IPS DF 6.9 (cell line): ENCODE measurements at regions not wholly inside any gene's neighbourhood (a gene's known extent, or its start where the extent isn't known, plus 50 kb on each side); places are given as distances from the start of the nearest gene placed in this dataset.

ENCODE experiments used
- DNase-seq: peaks from one replicate; pipeline ENCODE4 v3.0.0-alpha.2; 2013; ENCODE audit warnings: low read depth, low spot score
- H3K27ac ChIP-seq: one replicate; pipeline ENCODE4 v1.5.1; 2013; ENCODE audit warnings: low read length, control low read depth
- H3K27me3 ChIP-seq: 2 replicates; pipeline ENCODE4 v1.6.1; 2013; ENCODE audit warnings: mild to moderate bottlenecking, low read length; ENCODE audit not compliant: control insufficient read depth, insufficient read depth
- H3K36me3 ChIP-seq: 2 replicates; pipeline ENCODE4 v1.6.1; 2013; ENCODE audit warnings: low read length; ENCODE audit not compliant: control insufficient read depth, insufficient read depth
- H3K4me1 ChIP-seq: 2 replicates; pipeline ENCODE4 v1.6.1; 2013; ENCODE audit warnings: low read length; ENCODE audit not compliant: control insufficient read depth, insufficient read depth
- H3K4me3 ChIP-seq: 2 replicates; pipeline ENCODE4 v1.5.1; 2013; ENCODE audit warnings: mild to moderate bottlenecking, low read length
- H3K9me3 ChIP-seq: 2 replicates; pipeline ENCODE4 v1.6.1; 2013; ENCODE audit warnings: low read length, inconsistent platforms; ENCODE audit not compliant: control insufficient read depth, insufficient read depth
- WGBS: extraction: QIAGEN DNeasy Blood & Tissue Kit; methylation state at CpG from one replicate; pipeline ENCODE4 v1.1.7; 2013; ENCODE audit warnings: mixed read lengths, missing lambda C conversion rate; ENCODE audit not compliant: insufficient read length, insufficient coverage; 5-methylcytosine and 5-hydroxymethylcytosine counted together

GRCh38 chr7:119197172-119197876 lies 972.8 kb downstream of the ANKRD7 start:
- no peaks in the 10 kb centered on the region for H3K36me3 ChIP-seq
- no CpG with 5 or more reads among the region's 9 CpGs for WGBS
- no peaks in the 10 kb centered on the region for H3K27me3 ChIP-seq
- no peak for DNase-seq
- no peaks in the 10 kb centered on the region for H3K9me3 ChIP-seq
- H3K4me3 ChIP-seq, result no peak overlapping the region
- H3K27ac ChIP-seq, result no peak overlapping the region
- H3K4me1 ChIP-seq, result no peaks in the 10 kb centered on the region

- no peaks in the 10 kb centered on the region for H3K9me3 ChIP-seq
- WGBS, result no CpG with 5 or more reads among the region's 8 CpGs
- DNase-seq, result peak; percentile 35
- no peak overlapping the region for H3K27ac ChIP-seq
- H3K36me3 ChIP-seq, result no peaks in the 10 kb centered on the region
- H3K4me1 ChIP-seq, result no peaks in the 10 kb centered on the region
- H3K27me3 ChIP-seq, result no peaks in the 10 kb centered on the region
- H3K4me3 ChIP-seq, result no peak overlapping the region
Observed at GRCh38 chr7:119197877-119198527, 973.5 kb downstream of the ANKRD7 start.

- Histone ChIP-seq H3K4me1 (no peaks in the 10 kb centered on the region), H3K36me3 (no peaks in the 10 kb centered on the region), H3K27ac (no peak overlapping the region), H3K9me3 (no peaks in the 10 kb centered on the region), H3K4me3 (no peak overlapping the region), H3K27me3 (no peaks in the 10 kb centered on the region)
- WGBS, result no CpG with 5 or more reads among the region's 3 CpGs
- no peak for DNase-seq
Observed at GRCh38 chr7:119219663-119220062, 995.2 kb downstream of the ANKRD7 start.

GRCh38 chr7:119223930-119224329 lies 999.4 kb downstream of the ANKRD7 start:
- no peak for DNase-seq
- H3K27me3 ChIP-seq, result no peaks in the 10 kb centered on the region
- WGBS, result no CpG with 5 or more reads among the region's 2 CpGs
- H3K27ac ChIP-seq, result no peak overlapping the region
- no peaks in the 10 kb centered on the region for H3K36me3 ChIP-seq
- no peaks in the 10 kb centered on the region for H3K4me1 ChIP-seq
- no peak overlapping the region for H3K4me3 ChIP-seq
- H3K9me3 ChIP-seq, result no peaks in the 10 kb centered on the region

- Histone ChIP-seq H3K27me3 (no peaks in the 10 kb centered on the region), H3K27ac (no peak overlapping the region), H3K4me3 (no peak overlapping the region), H3K36me3 (no peaks in the 10 kb centered on the region), H3K9me3 (no peaks in the 10 kb centered on the region), H3K4me1 (no peaks in the 10 kb centered on the region)
- DNase-seq, result no peak
- WGBS, result no CpG with 5 or more reads among the region's 1 CpG
Observed at GRCh38 chr7:119228482-119228881, 1004.0 kb downstream of the ANKRD7 start.

GRCh38 chr7:119232091-119232490 lies 1007.6 kb downstream of the ANKRD7 start:
- H3K36me3 ChIP-seq, result no peaks in the 10 kb centered on the region
- DNase-seq, result no peak
- no CpG with 5 or more reads among the region's 2 CpGs for WGBS
- no peak overlapping the region for H3K4me3 ChIP-seq
- H3K4me1 ChIP-seq, result no peaks in the 10 kb centered on the region
- no peaks in the 10 kb centered on the region for H3K9me3 ChIP-seq
- H3K27ac ChIP-seq, result no peak overlapping the region
- H3K27me3 ChIP-seq, result no peaks in the 10 kb centered on the region

GRCh38 chr7:119233015-119233414 lies 1008.5 kb downstream of the ANKRD7 start:
- no peaks in the 10 kb centered on the region for H3K4me1 ChIP-seq
- no peaks in the 10 kb centered on the region for H3K36me3 ChIP-seq
- H3K27me3 ChIP-seq, result no peaks in the 10 kb centered on the region
- H3K9me3 ChIP-seq, result no peaks in the 10 kb centered on the region
- no peak for DNase-seq
- no peak overlapping the region for H3K27ac ChIP-seq
- WGBS, result 100% methylated on average over 1 of the region's 1 CpG
- H3K4me3 ChIP-seq, result no peak overlapping the region

- no peaks in the 10 kb centered on the region for H3K36me3 ChIP-seq
- H3K4me3 ChIP-seq, result no peak overlapping the region
- H3K9me3 ChIP-seq, result no peaks in the 10 kb centered on the region
- DNase-seq, result no peak
- no peaks in the 10 kb centered on the region for H3K4me1 ChIP-seq
- H3K27ac ChIP-seq, result no peak overlapping the region
- H3K27me3 ChIP-seq, result no peaks in the 10 kb centered on the region
Observed at GRCh38 chr7:119252962-119253361, 1020.0 kb upstream of the KCND2 start.

GRCh38 chr7:119254742-119255141 lies 1018.2 kb upstream of the KCND2 start:
- Histone ChIP-seq H3K27ac (no peak overlapping the region), H3K36me3 (no peaks in the 10 kb centered on the region), H3K4me3 (no peak overlapping the region), H3K9me3 (no peaks in the 10 kb centered on the region), H3K4me1 (no peaks in the 10 kb centered on the region), H3K27me3 (no peaks in the 10 kb centered on the region)
- DNase-seq, result no peak

- no peak for DNase-seq
- no peak overlapping the region for H3K4me3 ChIP-seq
Observed at GRCh38 chr7:119256001-119256400, 1017.0 kb upstream of the KCND2 start.

More at GRCh38 chr7:119256001-119256400, 1017.0 kb upstream of the KCND2 start:
- H3K36me3 ChIP-seq, result no peaks in the 10 kb centered on the region
- no peak overlapping the region for H3K27ac ChIP-seq
- H3K27me3 ChIP-seq, result no peaks in the 10 kb centered on the region
- H3K4me1 ChIP-seq, result no peaks in the 10 kb centered on the region
- no peaks in the 10 kb centered on the region for H3K9me3 ChIP-seq
